H9 (cell line): ENCODE measurements at regions not wholly inside any gene's neighbourhood (a gene's known extent, or its start where the extent isn't known, plus 50 kb on each side); places are given as distances from the start of the nearest gene placed in this dataset.
A peak's percentile ranks its signal among the peaks of the same experiment; 100 is the strongest.

Source experiments
- DNase-seq: peaks from one replicate; pipeline ENCODE4 v3.0.0-alpha.2; 2017
- H2AFZ ChIP-seq: one replicate; pipeline ENCODE4 v1.6.1; 2013; ENCODE audit warnings: mild to moderate bottlenecking, low read length, control low read depth, moderate library complexity
- H2AK5ac ChIP-seq: 2 replicates; pipeline ENCODE4 v1.6.1; 2013; ENCODE audit warnings: low read length, control low read depth, mixed read lengths; ENCODE audit not compliant: insufficient read length
- H2BK120ac ChIP-seq: one replicate; pipeline ENCODE4 v1.6.1; 2013; ENCODE audit warnings: low read depth, mild to moderate bottlenecking, low read length, control low read depth, inconsistent platforms; ENCODE audit not compliant: poor library complexity, severe bottlenecking
- H2BK12ac ChIP-seq: 2 replicates; pipeline ENCODE4 v1.6.1; 2013; ENCODE audit warnings: low read length, control low read depth, mixed read lengths, low read depth; ENCODE audit not compliant: insufficient read length
- H2BK15ac ChIP-seq: 2 replicates; pipeline ENCODE4 v1.6.1; 2013; ENCODE audit warnings: low read depth, low read length, control low read depth
- H2BK20ac ChIP-seq: one replicate; pipeline ENCODE4 v1.6.1; 2013; ENCODE audit warnings: low read depth, mild to moderate bottlenecking, low read length, control low read depth, inconsistent platforms; ENCODE audit not compliant: poor library complexity, severe bottlenecking
- H2BK5ac ChIP-seq: 2 replicates; pipeline ENCODE4 v1.6.1; 2013; ENCODE audit warnings: low read length, control low read depth, mixed read lengths; ENCODE audit not compliant: insufficient read length
- H3K14ac ChIP-seq: 2 replicates; pipeline ENCODE4 v1.6.1; 2013; ENCODE audit warnings: low read length, control low read depth; ENCODE audit not compliant: insufficient read depth
- H3K18ac ChIP-seq: 2 replicates; pipeline ENCODE4 v1.6.1; 2013; ENCODE audit warnings: low read depth, mild to moderate bottlenecking, mixed read lengths, low read length, control low read depth; ENCODE audit not compliant: insufficient read length
- H3K23ac ChIP-seq: 2 replicates; pipeline ENCODE4 v1.6.1; 2013; ENCODE audit warnings: low read length, control low read depth, mixed read lengths, low read depth; ENCODE audit not compliant: insufficient read length
- H3K23me2 ChIP-seq: 2 replicates; pipeline ENCODE4 v1.6.1; 2013; ENCODE audit warnings: low read depth, mild to moderate bottlenecking, mixed read lengths, low read length, control low read depth; ENCODE audit not compliant: insufficient read length, poor library complexity, severe bottlenecking
- H3K27ac ChIP-seq: 2 replicates; pipeline ENCODE4 v1.5.1; 2013; ENCODE audit warnings: low read length, control low read depth, mixed read lengths, low read depth; ENCODE audit not compliant: insufficient read length
- H3K27me3 ChIP-seq: 2 replicates; pipeline ENCODE4 v1.6.1; 2013; ENCODE audit warnings: low read length, control low read depth, inconsistent platforms; ENCODE audit not compliant: insufficient read depth
- H3K4ac ChIP-seq: 2 replicates; pipeline ENCODE4 v1.6.1; 2013; ENCODE audit warnings: low read depth, mild to moderate bottlenecking, control low read depth, inconsistent platforms, low read length, moderate library complexity
- H3K4me1 ChIP-seq: 2 replicates; pipeline ENCODE4 v1.6.1; 2013; ENCODE audit warnings: low read length, control low read depth, inconsistent platforms; ENCODE audit not compliant: insufficient read depth
- H3K4me2 ChIP-seq: 2 replicates; pipeline ENCODE4 v1.6.1; 2013; ENCODE audit warnings: low read length, control low read depth, mixed read lengths; ENCODE audit not compliant: insufficient read length, insufficient read depth
- H3K56ac ChIP-seq: 2 replicates; pipeline ENCODE4 v1.6.1; 2013; ENCODE audit warnings: low read depth, mild to moderate bottlenecking, mixed read lengths, low read length, control low read depth; ENCODE audit not compliant: insufficient read length
- H3K79me1 ChIP-seq: 2 replicates; pipeline ENCODE4 v1.6.1; 2013; ENCODE audit warnings: low read depth, mild to moderate bottlenecking, moderate library complexity, low read length, control low read depth, inconsistent platforms; ENCODE audit not compliant: insufficient read depth, poor library complexity, severe bottlenecking
- H3K79me2 ChIP-seq: 2 replicates; pipeline ENCODE4 v1.6.1; 2013; ENCODE audit warnings: low read length, control low read depth, inconsistent platforms; ENCODE audit not compliant: insufficient read depth
- H3K9ac ChIP-seq: 2 replicates; pipeline ENCODE4 v1.6.1; 2013; ENCODE audit warnings: low read length, control low read depth, mixed read lengths; ENCODE audit not compliant: insufficient read length; ENCODE audit errors: extremely low read depth
- H3K9me3 ChIP-seq: one replicate; pipeline ENCODE4 v1.6.1; 2013; ENCODE audit warnings: low read depth, low read length, inconsistent platforms; ENCODE audit not compliant: control insufficient read depth
- H3T11ph ChIP-seq: one replicate; pipeline ENCODE4 v1.6.1; 2013; ENCODE audit warnings: mild to moderate bottlenecking, low read length, control low read depth, inconsistent platforms
- H4K20me1 ChIP-seq: one replicate; pipeline ENCODE4 v1.6.1; 2013; ENCODE audit not compliant: control insufficient read depth, insufficient read length, insufficient read depth
- H4K5ac ChIP-seq: 2 replicates; pipeline ENCODE4 v1.6.1; 2013; ENCODE audit warnings: low read depth, mild to moderate bottlenecking, mixed read lengths, low read length, control low read depth; ENCODE audit not compliant: insufficient read length
- H4K8ac ChIP-seq: replicated peaks from 2 replicates; pipeline ENCODE4 v1.6.1; 2013; ENCODE audit warnings: low read length, control low read depth, mixed read lengths, low read depth; ENCODE audit not compliant: insufficient read length
- H4K91ac ChIP-seq: 2 replicates; pipeline ENCODE4 v1.6.1; 2013; ENCODE audit warnings: low read depth, mild to moderate bottlenecking, moderate library complexity, mixed read lengths, low read length, control low read depth; ENCODE audit not compliant: insufficient read length
- H3K27ac Mint-ChIP-seq, 3 experiments: 2 replicates in 2 of 3; 3 replicates in 1 of 3; pipeline ENCODE4 v1.8.0; 2020 to 2021; ENCODE audit warnings: mixed read lengths in 3 of 3, mild to moderate bottlenecking in 1 of 3, moderate library complexity in 1 of 3
- H3K27me3 Mint-ChIP-seq: 2 replicates; pipeline ENCODE4 v1.8.0; 2021; ENCODE audit warnings: low read depth, mild to moderate bottlenecking, moderate library complexity, mixed read lengths
- H3K36me3 Mint-ChIP-seq, 3 experiments: 2 replicates in 2 of 3; 3 replicates in 1 of 3; pipeline ENCODE4 v1.8.0; 2020 to 2021; ENCODE audit warnings: low read depth in 3 of 3, mixed read lengths in 3 of 3; ENCODE audit not compliant: insufficient read depth in 1 of 3
- H3K4me1 Mint-ChIP-seq, 2 experiments: 2 replicates each; pipeline ENCODE4 v1.8.0; 2020; ENCODE audit warnings: mixed read lengths in 2 of 2
- H3K4me3 Mint-ChIP-seq, 2 experiments: 2 replicates in 1 of 2; 3 replicates in 1 of 2; pipeline ENCODE4 v1.8.0; 2020 to 2021; ENCODE audit warnings: mild to moderate bottlenecking in 2 of 2, mixed read lengths in 2 of 2, moderate library complexity in 1 of 2
- H3K9me3 Mint-ChIP-seq, 2 experiments: 2 replicates in 1 of 2; 3 replicates in 1 of 2; pipeline ENCODE4 v1.8.0; 2020; ENCODE audit warnings: mild to moderate bottlenecking in 2 of 2, mixed read lengths in 2 of 2, moderate library complexity in 1 of 2
- WGBS: extraction: QIAGEN DNeasy Blood & Tissue Kit; methylation state at CpG from one replicate; pipeline ENCODE4 v1.1.7; 2013; ENCODE audit warnings: missing lambda C conversion rate, low lambda C conversion rate, mixed read lengths; ENCODE audit not compliant: insufficient read length; ENCODE audit errors: extremely low coverage; 5-methylcytosine and 5-hydroxymethylcytosine counted together
- TF ChIP-seq, protein P1 (sequence below): fragments of 200-600 bp; sonication (generic); conservative IDR thresholded peaks from 3 replicates; pipeline ENCODE4 v1.8.0; 2021; ENCODE audit warnings: antibody characterized with exemption, mild to moderate bottlenecking

DNA sequence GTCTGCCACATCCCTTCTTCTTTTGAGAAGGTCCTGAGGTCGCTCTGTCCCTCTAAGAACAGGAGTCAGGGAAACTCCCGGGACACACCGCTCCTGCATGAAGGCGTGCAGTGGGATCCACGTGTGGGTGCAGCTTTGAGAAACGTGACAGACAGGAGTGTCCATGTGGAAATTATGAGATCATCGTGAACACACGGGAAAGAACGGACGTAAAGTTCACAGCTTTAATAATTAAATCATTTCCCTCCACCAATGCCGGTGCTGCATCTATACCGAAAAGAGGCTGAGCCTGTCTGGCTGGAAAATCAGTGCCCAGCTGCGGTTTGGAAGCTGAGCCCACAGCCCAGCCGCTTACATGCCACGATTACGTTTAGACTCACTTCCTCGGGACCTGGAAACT lies 372.4 kb upstream of the SALL3 start:
- H3K36me3 Mint-ChIP-seq: peaks cover 0 to 2% (median 0%) of the 10 kb centered on the region in 3 experiments; a peak in 2 of 7 replicates
- no peak overlapping the region for H3K4me3 Mint-ChIP-seq
- Histone ChIP-seq H3K27ac (no peak overlapping the region), H3K27me3 (no peaks in the 10 kb centered on the region), H3K4ac (no peak overlapping the region), H4K8ac (no peak overlapping the region), H3K14ac (no peak overlapping the region), H3K56ac (no peak overlapping the region), H2BK12ac (no peak overlapping the region), H3K23me2 (no peaks in the 10 kb centered on the region), H2BK20ac (no peak overlapping the region), H3K18ac (no peak overlapping the region), H2AK5ac (no peak overlapping the region), H3K9me3 (no peaks in the 10 kb centered on the region), H3K9ac (no peak overlapping the region), H2BK120ac (no peak overlapping the region), H3K79me2 (no peaks in the 10 kb centered on the region), H4K91ac (no peak overlapping the region), H2AFZ (no peak overlapping the region), H3K23ac (no peak overlapping the region), H4K5ac (no peak overlapping the region), H4K20me1 (no peaks in the 10 kb centered on the region), H3K4me2 (no peak overlapping the region), H3T11ph (no peak overlapping the region), H3K79me1 (no peaks in the 10 kb centered on the region), H3K4me1 (no peaks in the 10 kb centered on the region), H2BK5ac (no peak overlapping the region), H2BK15ac (no peak overlapping the region)
- H3K27me3 Mint-ChIP-seq: no peaks in the 10 kb centered on the region; the same call in 1 of the 2 replicates
- H3K4me1 Mint-ChIP-seq: 0 out of 4 replicates have a peak, but pooled peaks cover 0 to 5% of the 10 kb centered on the region in 2 experiments
- WGBS: no CpG with 5 or more reads among the region's 17 CpGs
- peaks cover 4 to 9% of the 10 kb centered on the region in 2 experiments; a peak in 3 of 5 replicates for H3K9me3 Mint-ChIP-seq
- TF ChIP-seq, protein P1, sequence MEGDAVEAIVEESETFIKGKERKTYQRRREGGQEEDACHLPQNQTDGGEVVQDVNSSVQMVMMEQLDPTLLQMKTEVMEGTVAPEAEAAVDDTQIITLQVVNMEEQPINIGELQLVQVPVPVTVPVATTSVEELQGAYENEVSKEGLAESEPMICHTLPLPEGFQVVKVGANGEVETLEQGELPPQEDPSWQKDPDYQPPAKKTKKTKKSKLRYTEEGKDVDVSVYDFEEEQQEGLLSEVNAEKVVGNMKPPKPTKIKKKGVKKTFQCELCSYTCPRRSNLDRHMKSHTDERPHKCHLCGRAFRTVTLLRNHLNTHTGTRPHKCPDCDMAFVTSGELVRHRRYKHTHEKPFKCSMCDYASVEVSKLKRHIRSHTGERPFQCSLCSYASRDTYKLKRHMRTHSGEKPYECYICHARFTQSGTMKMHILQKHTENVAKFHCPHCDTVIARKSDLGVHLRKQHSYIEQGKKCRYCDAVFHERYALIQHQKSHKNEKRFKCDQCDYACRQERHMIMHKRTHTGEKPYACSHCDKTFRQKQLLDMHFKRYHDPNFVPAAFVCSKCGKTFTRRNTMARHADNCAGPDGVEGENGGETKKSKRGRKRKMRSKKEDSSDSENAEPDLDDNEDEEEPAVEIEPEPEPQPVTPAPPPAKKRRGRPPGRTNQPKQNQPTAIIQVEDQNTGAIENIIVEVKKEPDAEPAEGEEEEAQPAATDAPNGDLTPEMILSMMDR: no peak
- H3K27ac Mint-ChIP-seq: peak overlapping the region in 1 of 3 experiments; percentile 84; a peak in 1 of 7 replicates
- DNase-seq: peak; percentile 14
